Fibroblast of mammary gland (primary cell): ENCODE measurements at regions not wholly inside any gene's neighbourhood (a gene's known extent, or its start where the extent isn't known, plus 50 kb on each side); places are given as distances from the start of the nearest gene placed in this dataset.
"Not testable (repeated sequence)": the region's sequence is repeated elsewhere in the genome, so short reads cannot be mapped to it uniquely, and the experiment has no call there.

Experiments used
- DNase-seq: peaks from one replicate; pipeline ENCODE4 v3.0.0-alpha.2; 2010; ENCODE audit warnings: low read depth
- H3K4me3 ChIP-seq: 2 replicates; pipeline ENCODE4 v1.5.1; 2011; ENCODE audit warnings: low read depth, mild to moderate bottlenecking, low read length, moderate library complexity; ENCODE audit not compliant: control insufficient read depth
- CTCF ChIP-seq: conservative IDR thresholded peaks from 2 replicates; pipeline ENCODE4 v1.5.1; 2011; ENCODE audit warnings: low read depth, low read length, inconsistent platforms; ENCODE audit not compliant: control insufficient read depth, insufficient read depth

DNA sequence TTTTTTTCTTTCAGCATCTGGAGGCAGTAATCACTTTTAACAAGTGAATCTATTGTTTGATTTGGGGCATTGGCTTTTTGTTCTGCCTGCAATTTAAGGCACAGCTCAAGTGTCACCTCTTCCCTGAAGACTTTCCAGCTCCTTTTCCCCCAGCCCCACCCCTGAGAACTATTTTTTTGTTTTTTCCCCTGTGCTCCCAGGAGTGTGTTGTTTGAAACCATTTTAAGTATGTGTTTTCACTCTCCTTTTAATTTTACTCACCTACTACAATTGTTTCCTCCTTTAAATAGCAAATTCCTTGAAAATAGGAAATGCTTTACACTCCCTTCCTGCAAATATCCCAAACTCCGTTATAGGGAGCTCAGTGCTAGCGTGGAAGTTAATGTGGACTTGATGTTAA is 286.7 kb upstream of the PROK2 start:
- no peak for TF ChIP-seq CTCF
- no peak overlapping the region for H3K4me3 ChIP-seq
- DNase-seq, result no peak

DNA sequence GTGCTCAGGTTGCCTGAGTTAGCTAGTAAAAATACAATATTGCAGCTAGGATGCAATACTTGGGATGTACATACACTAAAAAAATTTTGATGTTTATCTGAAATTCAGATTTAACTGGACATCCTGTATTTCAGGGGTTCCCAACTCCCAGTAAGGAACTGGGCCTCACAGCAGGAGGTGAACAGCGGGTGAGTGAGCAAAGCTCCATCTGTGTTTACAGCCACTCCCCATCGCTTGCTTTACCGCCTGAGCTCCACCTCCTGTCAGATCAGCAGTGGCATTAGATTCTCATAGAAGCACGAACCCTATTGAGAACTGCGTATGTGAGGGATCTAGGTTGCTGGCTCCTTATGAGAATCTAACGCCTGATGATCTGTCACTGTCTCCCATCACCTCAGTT is 285.1 kb upstream of the PROK2 start:
- H3K4me3 ChIP-seq, result no peak overlapping the region
- TF ChIP-seq CTCF, result no peak
- DNase-seq, result no peak

DNA sequence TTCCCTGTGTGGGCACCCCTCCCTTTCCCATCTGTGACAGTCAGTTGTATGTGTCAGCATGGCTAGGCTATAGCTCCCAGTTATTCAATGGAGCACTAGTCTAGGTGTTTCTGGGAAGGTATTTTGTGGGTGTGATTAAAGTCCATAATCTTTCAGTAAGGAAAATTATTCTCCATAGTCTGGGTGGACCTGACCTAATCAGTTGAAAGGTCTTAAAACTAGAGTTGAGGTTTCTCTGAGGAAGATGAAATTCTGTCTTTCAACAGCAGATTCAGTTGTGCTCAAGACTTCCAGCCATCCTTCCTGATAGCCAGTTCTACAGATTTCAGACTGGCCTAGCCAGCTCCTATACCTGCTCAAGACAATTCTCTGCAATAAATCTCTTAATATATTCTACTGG is 284.6 kb upstream of the PROK2 start:
- H3K4me3 ChIP-seq, result no peak overlapping the region
- no peak for TF ChIP-seq CTCF
- DNase-seq, result no peak

- DNase-seq, result peak; percentile 62
- no peak for TF ChIP-seq CTCF
- no peak overlapping the region for H3K4me3 ChIP-seq
Measured at GRCh38 chr3:72068621-72069020, 283.7 kb upstream of the PROK2 start.

DNA sequence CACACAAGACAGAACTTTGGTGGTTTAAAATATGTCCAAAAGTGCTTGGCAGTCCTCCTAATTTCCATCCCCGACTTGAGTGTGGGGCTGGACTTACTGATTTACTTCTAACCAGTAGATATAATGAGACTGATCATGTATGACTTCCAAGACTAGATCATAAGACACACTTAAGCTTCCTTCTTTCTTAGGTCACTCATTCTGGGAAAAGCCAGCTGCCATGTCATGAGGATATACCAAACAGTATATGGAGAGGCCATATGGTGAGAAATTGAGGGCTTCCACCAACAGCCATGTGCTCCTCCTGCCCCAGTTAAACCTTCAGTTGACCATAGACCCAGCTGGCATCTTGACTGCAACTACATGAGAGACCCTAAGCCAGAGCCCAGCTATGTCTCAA is 282.8 kb upstream of the PROK2 start:
- no peak for TF ChIP-seq CTCF
- no peak overlapping the region for H3K4me3 ChIP-seq
- no peak for DNase-seq

DNA sequence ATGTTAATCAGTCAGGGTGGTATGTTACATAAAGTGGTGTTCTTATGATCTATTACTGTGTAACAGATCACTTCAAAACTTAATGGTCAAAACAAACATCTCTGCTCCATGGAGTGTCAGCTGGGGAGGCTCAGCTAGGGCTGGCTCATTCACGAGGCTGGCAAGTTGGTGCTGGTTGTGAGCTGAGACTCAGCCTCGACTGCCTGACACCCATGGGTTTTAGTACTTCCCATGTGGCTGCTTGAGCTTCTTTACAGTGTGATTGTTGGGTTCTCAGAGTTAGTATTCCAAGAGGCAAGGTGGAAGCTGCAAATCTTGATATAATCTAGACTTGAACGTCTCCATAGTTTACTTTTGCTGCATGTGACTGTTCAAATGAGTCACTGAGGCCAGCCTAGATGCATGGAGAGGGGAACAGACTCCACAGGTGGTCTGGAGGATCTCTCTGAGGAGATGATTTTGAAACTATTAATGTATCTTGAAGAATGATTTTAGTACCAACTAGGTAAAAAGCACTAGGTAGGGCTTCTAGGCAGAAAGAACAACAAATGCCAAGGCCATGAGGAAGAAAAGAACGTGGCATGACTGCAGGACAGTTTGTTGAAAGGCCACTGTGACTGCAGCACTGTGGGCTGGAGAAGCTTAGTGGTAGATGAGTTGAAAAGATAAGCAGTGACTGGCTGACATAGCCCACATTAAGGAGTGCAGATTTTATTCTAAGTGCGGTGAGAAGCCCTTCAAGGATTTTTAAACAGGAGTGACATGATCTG is 281.1 kb upstream of the PROK2 start:
- TF ChIP-seq CTCF, result no peak
- no peak overlapping the region for H3K4me3 ChIP-seq
- DNase-seq, result no peak

GRCh38 chr3:72065236-72065635 is 280.3 kb upstream of the PROK2 start:
- no peak for TF ChIP-seq CTCF
- no peak overlapping the region for H3K4me3 ChIP-seq
- no peak for DNase-seq

- DNase-seq, H3K4me3 ChIP-seq: not testable (repeated sequence)
Measured at GRCh38 chr3:72064727-72065126, 279.8 kb upstream of the PROK2 start.
